Skin of body (tissue), 1 donor: ENCODE measurements at regions not wholly inside any gene's neighbourhood (a gene's known extent, or its start where the extent isn't known, plus 50 kb on each side); places are given as distances from the start of the nearest gene placed in this dataset. TPM values are rescaled to one million over a fixed set of nuclear protein-coding genes. Genes with fewer than 3 reads are reported as not detected.

Experiments
- small RNA-seq: library from RNA; depleted of rRNA; stranded (forward); fragments of <200 nt; gene quantifications from one replicate; pipeline ENCODE3, GENCODE V24; 2014; ENCODE audit warnings: low replicate concordance

Small RNA genes in the stretch of these regions (small RNA-seq; reads per million reads assigned to genes)
- gene RNU4ATAC17P: not detected
